Left hindlimb (tissue), 1 donor: ENCODE measurements at regions not wholly inside any gene's neighbourhood (a gene's known extent, or its start where the extent isn't known, plus 50 kb on each side); places are given as distances from the start of the nearest gene placed in this dataset.
"Not testable (repeated sequence)": the region's sequence is repeated elsewhere in the genome, so short reads cannot be mapped to it uniquely, and the experiment has no call there.

Experiments used
- DNase-seq: peaks from one replicate; pipeline ENCODE4 v3.0.0-alpha.2; 2018

DNA sequence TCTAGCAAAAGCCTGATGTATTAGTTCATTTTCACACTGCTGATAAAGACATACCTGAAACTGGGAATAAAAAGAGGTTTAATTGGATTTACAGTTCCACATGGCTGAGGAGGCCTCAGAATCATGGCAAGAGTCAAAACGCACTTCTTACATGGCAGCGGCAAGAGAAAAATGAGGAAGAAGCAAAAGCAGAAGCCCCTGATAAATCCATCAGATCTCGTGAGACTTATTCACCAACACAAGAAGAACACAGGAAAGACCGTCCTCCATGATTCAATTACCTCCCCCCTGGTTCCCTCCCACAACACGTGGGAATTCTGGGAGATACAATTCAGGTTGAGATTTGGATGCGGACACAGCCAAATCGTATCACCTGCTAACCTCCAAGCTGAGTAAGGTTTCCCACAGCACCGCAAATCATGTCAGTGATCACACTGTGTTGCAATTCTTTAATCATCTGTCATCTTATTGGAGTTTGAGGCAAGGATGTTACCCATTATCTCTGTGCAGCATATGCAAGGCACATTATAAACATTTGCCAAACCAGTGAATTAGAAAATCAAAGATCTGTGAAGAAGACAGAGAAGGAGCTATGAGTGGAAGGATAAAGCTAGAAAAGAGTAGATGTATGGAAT, 128.5 kb downstream of the ZNF281 start:
- no peak for DNase-seq

DNA sequence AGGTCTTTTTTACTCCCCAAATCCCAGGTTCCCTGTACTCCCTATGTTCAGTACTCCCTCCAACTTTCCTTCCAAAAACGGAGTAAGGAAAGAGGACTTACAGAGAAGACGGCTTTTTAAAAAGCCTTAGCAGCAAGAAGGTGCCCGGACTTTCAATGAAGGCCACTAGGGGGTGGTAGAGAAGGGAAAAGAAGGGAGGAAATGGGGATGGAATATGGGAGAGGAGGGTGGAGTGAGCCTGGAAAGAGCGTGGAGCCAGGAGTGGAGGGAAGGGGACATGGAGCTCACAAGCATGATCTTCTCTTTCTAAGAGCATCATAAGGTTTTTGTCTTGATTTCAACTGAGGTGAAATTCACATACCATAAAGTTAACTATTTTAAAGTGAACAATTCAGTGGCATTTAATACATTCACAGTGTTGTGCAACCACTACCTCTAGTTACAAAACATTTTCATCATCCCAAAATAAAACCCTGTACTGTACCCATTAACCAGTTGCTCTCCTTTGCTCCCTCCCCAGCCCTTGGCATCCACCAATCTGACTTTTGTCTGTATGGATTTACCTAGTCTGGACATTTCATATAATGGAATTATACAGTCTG, 129.9 kb downstream of the ZNF281 start:
- DNase-seq = no peak

DNA sequence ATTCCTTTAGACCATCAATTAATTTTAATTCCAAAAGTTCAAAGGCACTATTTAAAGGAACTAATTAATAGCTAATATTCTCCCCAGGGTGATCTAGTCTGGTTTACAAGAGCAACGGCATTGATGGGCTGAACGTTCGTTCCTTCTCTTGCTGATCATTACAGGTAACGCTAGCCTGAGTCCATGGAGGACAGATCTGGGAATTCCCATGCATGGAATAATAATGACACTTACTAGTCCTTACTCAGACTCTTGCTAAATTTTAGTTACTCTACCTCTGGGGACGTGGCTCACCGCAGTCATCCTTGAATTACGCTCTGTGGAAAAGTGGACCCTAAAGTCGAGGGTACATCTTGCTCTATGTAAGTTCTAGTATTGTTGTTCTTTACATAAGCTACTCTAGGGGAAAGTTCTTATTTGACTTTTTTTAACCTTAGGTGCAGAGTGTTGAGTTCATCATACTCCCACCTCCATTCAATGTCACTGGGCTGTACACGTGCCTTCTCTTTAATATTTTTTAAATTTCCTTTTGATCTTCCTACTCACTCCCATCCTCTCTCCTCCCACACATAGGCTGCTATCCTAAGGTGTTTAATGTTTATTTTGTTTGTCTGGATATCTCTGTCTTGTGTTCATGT, 133.9 kb downstream of the ZNF281 start:
- DNase-seq = no peak

DNA sequence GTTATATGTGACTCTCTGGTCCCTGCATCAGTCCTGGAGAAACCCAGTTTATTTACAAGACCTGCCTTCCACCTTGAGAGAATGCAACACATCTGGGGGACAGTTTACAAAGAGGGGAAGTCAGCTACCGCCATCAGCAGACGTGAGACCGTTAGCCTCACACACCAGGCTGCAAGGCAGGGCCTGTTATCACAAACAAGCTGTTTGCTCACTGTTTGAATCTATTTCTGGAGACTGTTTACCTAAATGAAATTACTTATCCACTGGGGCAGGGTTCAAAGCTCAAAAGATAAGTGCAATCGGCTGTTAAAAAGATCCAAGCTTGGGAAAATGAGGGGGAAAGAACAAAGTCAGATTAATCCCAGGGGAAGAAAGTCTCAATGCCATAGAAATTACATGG, 134.4 kb downstream of the ZNF281 start:
- no peak for DNase-seq

- no peak for DNase-seq
These were observed 135.7 kb downstream of the ZNF281 start for GRCh38 chr1:200274116-200274515.

DNA sequence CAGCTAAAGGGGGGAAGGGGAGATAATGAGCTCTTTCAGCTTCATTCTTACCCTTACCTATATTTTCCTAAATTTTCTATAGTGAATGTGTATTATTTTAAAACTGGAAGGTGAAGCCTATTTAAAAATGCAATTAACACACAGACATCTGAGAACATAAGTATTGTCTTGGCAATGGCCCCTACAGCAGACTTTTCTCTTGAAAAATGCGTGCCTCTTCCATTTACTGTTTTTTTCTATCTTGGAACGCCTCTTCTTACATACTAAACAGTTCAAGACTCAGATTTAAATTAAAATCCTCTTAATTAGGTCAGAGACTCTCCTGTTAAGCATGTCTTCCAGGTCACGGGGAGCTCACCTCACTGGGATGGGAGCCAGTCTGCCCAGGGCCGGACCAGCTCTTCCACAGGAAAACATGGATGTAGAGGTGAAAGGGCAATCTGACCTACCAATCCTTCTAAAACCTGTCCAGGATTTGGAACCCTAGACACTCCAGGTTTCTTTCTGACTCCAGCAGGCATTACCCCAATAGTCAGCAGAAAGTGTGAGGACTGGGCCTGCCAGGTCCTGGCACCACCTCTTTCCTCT, 137.3 kb downstream of the ZNF281 start:
- no peak for DNase-seq

GRCh38 chr1:200269256-200269655, 140.6 kb downstream of the ZNF281 start:
- DNase-seq = no peak

DNA sequence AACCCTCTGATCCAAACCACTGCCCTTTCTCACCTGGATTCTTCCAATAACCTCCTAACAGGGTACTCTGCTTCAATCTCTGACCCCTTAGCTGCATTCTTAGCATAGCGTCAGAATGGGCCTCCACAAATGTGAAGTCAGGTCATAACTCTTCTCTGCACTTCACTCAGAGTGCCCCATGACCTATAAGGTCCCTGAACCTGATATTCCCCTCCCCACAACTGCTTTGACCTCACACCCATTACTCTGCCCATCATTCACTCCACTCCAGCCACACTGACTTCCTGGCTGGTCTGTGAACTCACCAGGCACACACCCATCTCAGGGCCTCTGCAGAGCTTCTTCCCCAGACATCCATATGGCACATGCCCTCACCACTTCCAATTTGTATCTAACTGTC, 141.9 kb downstream of the ZNF281 start:
- DNase-seq = no peak

GRCh38 chr1:200267458-200267857, 142.4 kb downstream of the ZNF281 start:
- DNase-seq = no peak

DNA sequence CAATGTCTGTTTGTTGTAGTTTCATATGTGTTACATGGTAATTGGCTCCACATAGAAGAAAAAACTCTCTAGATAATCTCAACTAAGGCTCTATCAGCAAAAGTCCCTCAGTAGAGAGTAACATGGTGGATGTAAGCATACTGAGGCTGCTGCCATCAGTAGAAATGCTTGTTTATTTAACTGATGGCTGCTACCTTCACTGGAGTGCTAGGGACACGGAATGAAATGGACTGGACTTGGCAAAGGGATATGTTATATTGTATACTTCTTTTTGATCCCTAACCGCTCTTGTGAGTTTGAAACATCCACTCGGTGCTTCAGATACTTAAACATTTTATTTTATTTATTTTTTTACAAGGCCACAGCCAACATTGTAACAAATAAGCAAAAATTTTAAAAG, 143.0 kb downstream of the ZNF281 start:
- no peak for DNase-seq

DNA sequence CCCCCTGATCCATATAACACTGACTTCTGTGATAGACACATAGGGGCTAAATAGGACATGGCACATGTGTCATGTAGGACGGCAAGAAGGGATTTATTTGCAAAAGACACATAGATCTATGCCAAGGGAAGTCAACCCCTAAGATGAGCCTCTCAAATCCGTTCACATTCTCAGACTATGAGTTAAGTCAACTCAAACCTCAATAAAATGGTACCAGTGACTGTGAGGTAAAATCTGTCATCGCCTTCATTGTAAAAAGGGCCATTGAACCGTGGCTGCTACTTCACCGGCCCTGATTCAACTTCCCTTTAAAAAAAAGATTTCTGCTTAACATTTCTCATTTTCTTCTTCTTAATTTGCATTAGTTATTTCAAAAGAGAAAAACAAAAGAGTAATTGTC, 144.0 kb downstream of the ZNF281 start:
- DNase-seq = no peak

DNA sequence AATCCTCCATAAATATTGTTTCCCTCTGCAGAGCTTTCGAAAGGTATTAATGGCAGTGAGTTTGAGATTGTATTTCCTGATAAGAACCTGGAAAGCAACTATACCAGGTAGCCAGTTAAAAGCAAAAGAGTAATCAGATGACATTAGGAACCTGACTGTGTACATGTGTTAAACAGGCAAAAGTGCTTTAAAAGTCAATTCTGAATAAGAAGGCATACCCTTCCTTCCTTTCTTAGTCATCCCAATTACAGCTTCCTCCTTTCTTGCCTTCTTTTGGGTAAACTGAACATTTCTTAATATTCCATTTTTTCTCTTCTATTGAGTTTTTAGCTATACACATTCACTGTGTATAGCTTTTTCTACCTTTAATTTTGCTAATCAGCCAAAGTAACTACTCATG, 144.7 kb downstream of the ZNF281 start:
- no peak for DNase-seq

- DNase-seq = no peak
These were observed 146.6 kb downstream of the ZNF281 start for GRCh38 chr1:200263203-200263602.

DNA sequence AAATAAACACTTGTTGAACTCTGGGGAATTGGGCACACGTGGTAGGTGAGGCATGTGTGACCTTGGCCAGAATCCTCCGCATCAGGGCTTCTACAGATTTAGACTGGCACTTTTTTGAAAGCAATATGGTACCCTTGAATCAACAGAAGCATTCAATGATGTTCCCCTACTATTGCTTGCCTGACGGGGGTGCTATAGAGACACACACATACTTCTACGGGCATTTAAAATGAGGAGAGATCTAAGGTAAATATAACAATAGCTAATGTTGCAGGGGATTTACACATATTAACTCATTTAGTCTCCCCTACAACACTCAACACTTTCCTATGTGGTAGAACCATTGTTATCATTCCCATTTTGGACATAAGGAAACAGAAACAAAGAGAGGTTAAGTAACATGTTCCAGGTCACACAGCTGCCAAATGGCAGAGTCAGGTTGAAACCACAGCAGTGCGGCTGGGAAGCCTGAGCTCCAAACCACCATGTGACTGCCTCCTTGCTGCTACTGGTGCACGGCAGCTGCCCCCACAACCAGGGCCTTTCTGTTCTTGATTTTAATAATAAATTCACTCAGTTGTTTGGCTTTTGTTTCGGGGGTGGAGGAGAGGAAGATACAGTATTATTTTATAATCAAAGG, 147.4 kb downstream of the ZNF281 start:
- DNase-seq = no peak

DNA sequence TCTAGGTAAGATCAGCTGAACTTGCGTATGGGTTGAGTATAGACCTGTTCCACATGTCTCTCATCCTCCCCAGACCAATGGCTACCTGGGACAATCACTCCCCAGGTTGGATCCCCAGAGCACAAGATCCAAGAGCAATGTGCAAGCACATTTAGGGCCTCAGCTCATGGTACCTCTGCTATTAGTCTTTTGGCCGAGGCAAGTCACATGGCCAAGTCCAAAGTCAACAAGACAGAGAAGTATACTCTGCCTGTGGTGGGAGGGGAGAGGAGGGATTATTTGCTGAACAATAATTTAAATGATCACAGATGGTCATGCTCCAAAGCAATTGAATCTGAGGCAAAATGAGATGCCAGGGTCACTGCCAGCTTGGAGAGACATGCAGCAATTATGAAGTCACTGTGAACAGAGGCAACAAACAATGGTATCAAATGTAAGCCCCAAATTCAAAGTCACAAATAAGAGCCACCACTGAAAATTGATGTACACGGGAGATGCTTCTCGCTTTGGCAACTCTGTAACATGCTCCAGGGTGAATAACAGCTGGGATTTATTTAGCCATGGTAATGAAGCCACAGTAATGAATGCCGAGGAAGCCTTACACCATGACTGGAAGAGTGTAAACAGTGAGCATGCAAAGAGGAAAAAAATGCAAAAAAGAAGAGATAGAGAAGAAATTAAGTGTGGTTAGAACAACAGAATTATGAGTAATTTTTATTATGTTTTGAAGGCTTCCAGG, 149.1 kb downstream of the ZNF281 start:
- no peak for DNase-seq

DNA sequence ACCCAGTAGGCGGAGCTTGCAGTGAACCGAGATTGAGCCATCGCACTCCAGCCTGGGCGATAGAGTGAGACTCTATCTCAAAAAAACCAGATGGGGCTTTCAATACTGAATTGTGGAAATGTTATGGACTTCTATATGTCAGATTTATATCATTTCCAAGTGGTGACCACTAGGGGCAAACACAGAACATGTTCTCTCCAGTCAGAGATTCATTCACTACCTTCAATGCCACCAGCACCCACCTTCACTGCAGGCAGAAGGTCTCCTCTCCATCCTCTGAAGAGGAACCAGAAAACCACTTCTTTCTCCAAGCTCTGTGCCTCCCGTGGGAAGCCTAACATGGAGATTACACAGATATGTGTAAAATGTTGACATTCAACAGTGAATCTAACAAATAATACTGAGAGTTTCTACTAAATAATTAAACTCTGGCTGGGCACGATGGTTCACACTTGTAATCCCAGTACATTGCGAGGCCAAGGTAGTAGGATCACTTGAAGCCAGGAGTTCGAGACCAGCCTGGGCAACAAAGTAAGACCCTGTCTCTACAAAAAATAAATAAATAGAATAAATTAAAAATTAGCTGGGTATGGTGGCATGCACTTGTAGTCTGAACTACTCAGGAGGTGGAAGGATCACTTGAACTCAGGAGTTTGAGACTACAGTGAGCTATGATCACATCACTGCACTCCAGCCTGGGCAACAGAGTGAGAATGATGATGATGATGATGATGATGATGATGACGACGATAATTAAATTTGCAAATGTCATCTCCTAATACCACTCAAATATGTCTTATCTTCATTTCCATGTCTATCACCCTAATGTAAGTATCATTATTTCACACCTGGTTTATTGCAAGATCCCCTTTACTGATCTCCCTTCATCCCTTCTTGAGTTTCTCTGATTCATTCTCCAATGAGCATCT, 151.1 kb downstream of the ZNF281 start:
- DNase-seq = no peak

- DNase-seq = no peak
These were observed 152.6 kb downstream of the ZNF281 start for GRCh38 chr1:200257235-200257634.

DNA sequence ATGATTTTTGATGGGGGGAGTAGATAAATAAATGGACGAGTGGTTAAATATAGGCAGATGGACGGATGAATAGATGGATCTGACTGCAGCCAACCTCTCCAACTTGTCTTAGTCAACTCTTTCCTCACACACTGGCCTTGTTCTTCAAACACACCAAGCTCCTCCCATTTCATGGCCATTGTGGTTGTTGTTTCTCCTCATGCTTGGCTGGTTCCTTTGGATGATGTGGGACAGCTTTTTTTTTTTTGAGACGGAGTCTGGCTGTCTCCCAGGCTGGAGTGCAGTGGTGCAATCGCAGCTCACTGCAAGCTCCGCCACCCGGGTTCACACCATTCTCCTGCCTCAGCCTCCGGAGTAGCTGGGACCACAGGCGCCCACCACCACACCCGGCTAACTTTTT, 155.2 kb downstream of the ZNF281 start:
- not testable (repeated sequence) for DNase-seq

- no peak for DNase-seq
These were observed 155.9 kb downstream of the ZNF281 start for GRCh38 chr1:200253774-200254495.

GRCh38 chr1:200252531-200252930, 157.3 kb downstream of the ZNF281 start:
- DNase-seq = no peak

GRCh38 chr1:200250469-200250868, 159.4 kb downstream of the ZNF281 start:
- DNase-seq = no peak
